LNCAP (cell line): ENCODE measurements at regions not wholly inside any gene's neighbourhood (a gene's known extent, or its start where the extent isn't known, plus 50 kb on each side); places are given as distances from the start of the nearest gene placed in this dataset.
A peak's percentile ranks its signal among the peaks of the same experiment; 100 is the strongest.

Source experiments
- TF ChIP-seq, protein P1 (sequence below): fragments of 450-650 bp; IDR thresholded peaks from 2 replicates; pipeline ENCODE4 v1.5.1; 2017; ENCODE audit warnings: mild to moderate bottlenecking

DNA sequence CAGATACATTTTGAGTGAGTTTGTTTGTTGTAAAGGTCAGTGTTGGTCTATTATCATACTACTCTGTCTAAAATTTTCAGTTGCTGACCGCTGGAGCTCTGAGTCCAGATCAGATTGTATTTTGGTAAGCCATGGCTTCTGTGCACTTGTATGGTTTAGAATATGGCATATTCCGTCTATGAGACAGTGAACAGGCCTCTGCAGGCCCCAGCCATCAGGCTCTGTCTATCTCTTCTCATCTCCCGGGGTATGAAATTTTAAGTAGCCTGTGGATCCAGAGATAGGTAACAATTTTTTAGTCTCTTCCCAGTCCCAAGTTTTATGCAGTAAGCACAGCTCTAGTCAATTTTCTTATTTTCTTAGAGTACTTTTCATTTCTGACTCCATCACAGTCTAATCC is 1929.1 kb upstream of the SEL1L start:
- TF ChIP-seq, protein P1, sequence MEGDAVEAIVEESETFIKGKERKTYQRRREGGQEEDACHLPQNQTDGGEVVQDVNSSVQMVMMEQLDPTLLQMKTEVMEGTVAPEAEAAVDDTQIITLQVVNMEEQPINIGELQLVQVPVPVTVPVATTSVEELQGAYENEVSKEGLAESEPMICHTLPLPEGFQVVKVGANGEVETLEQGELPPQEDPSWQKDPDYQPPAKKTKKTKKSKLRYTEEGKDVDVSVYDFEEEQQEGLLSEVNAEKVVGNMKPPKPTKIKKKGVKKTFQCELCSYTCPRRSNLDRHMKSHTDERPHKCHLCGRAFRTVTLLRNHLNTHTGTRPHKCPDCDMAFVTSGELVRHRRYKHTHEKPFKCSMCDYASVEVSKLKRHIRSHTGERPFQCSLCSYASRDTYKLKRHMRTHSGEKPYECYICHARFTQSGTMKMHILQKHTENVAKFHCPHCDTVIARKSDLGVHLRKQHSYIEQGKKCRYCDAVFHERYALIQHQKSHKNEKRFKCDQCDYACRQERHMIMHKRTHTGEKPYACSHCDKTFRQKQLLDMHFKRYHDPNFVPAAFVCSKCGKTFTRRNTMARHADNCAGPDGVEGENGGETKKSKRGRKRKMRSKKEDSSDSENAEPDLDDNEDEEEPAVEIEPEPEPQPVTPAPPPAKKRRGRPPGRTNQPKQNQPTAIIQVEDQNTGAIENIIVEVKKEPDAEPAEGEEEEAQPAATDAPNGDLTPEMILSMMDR: no peak

DNA sequence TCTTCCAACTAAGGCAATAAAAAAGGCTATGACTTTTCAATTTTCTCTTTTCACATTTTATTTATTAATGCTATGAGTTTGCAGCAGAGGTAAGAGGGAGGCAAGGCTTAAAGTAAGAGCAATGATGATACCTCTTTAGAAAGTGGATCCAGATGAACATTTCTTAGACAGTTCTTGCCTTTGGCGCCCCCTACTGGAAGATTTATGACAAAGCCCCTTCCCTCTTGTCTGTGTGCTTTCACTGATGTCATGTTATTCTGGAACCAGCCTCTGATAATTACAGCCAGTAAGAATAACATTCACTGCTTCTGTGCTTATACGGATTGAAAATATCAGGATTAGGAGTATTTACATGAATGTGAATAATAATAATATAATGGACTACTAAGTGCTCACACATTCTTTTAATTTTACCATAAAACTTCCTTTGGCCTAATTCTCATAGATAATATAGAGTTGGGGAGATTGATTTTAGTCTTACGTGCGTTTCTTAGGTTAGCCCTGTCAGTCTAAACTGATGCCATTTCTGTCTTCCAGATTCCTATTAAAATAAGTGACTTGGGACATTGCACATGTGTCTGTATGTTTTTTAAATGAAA is 1929.9 kb upstream of the SEL1L start:
- TF ChIP-seq, protein P1: peak; percentile 84

DNA sequence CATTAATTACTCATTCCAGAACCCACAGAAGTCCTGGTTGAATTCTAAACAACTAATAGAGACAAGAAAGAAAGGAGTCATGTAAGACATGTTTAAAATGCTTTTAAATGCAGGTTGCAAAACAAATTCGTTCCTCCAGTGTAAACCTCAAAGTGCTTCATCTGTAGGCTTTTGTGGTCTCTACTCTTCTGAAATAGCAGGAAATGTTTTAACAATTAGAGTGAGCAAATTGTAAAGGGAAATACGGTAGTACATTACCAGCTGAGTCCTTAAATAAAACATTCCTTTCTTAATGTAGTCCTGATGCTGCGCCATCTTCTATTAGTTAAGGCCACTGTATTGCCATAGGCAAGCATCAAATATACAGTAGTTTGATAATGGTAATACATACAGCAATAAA is 1934.2 kb upstream of the SEL1L start:
- TF ChIP-seq, protein P1: no peak

DNA sequence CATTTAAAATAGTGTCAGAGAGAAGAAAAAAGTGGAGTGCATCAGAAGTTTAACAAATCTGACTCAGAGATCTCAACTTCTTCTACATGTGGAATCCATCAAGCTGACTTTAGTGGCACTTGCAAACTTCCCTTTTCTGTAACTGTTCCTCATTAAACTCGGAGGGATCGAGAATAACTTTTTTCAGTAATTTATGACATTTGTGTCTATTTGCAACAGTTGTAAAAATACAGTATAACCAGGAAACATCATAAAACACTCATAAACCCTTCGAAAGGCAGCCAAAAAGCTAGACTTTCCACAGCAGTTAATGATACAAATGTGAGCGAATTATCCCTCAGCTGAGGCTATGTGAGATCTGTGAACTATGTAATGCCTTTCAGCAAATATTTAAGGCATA is 1936.8 kb upstream of the SEL1L start:
- TF ChIP-seq, protein P1: no peak

DNA sequence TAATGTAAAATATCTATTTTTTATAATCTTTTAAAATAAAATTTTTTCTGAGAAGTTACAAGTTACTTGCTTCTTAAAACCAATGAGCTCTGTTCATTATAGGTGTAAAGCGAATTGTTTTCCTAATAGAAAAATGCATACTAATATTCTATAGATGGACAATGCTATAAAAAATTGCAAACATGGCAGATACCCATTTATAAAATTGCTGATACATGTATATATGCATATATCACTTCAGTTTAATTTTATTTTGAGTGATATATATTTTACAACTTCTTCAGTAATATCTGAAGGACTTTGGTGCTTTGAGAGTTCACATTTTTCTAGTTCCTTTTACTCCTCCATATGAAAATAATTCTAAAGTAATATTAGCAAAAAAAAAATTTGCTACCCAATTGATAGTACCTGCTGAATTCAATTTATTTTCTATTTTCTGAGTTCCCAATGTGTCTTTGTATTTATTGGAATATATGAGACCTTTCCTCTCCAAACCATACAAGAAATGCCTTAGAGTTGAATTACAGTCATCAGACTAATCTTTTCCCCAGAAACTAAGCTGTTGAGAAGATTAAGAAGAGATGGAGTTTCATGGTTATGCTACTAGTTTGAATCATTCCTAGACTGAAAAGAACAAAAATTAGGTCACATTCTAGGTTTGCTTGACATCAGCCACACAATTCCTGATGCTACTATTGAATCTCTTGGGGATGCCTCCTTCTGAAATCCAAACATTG is 1937.5 kb upstream of the SEL1L start:
- TF ChIP-seq, protein P1: no peak

DNA sequence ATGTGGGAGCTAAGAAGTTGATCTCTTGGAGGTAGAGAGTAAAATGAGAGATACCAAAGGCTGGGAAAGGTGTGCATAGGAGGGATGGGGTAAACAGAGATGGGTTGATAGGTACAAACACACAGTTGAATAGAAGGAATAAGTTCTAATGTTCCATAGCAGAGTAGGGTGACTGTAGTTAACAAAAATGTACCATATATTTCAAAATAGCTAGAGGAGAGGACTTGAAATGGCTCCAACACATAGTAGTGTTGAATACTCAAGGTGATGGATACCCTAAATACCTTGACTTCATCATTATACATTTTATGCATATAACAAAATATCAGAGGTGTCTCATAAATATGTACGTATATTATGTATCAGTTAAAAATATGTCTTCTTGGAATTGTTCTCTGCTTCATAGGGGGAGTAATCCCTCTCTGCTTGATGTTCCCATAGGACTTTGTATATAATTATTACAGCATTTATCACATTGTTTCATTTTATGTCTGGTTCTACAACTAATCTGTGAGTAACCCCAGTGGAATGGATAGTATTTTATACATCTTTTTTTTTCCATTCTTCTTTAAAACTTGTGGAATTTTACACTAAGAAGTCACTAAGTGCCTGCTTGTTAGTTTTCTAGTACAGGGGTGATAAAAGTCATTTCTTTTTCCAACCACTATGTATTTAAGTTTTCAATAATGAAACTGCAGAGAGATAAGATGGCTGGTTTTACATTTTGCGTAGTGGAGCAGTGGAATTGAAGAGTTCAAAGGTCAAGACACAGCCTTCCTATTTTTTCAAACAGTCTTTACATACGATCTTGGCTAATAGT is 1940.0 kb upstream of the SEL1L start:
- TF ChIP-seq, protein P1: no peak

DNA sequence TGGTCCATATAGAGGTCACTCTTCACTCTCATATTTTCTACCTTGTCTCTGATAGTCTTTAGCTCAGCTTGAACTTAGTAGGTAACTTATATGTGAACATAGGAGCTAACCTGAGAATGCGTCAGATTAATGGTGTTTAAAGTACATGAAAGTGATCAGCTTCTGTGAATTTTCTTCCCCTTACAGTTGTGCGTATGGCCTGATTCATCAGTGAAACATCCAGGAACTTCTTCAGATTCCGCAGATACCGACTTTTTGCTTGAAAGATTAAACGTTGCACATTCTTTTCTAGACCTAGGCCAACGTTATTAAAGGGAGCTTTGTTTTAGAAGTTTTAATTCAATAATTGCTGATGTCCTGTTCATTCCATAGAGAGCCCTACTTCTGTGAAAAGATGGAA is 1945.1 kb upstream of the SEL1L start:
- TF ChIP-seq, protein P1: no peak
